ENCODE measurements at regions not wholly inside any gene's neighbourhood (a gene's known extent, or its start where the extent isn't known, plus 50 kb on each side); places are given as distances from the start of the nearest gene placed in this dataset.

DNA sequence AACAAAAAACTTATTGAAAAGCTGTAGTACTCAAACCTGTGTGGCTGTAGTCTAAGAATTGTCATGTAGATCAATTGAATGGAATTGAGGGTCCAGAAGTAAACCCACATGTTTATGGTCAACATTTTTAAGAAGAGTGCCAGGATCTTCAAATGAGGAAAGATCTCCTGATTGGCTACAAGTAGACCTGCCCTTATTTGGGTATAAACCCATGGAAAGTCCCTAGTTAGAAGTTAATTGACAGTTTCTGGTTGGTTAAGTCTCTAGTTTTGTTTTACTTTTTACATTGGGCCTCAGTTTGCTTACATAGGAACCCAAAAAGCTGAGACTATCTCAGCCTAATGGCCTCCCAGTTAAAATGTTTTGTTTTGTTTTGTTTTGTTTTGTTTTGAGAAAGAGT, 91.9 kb upstream of the RESF1 start:
- DNase-seq (ENCODE audit: low spot score), result no peak

DNA sequence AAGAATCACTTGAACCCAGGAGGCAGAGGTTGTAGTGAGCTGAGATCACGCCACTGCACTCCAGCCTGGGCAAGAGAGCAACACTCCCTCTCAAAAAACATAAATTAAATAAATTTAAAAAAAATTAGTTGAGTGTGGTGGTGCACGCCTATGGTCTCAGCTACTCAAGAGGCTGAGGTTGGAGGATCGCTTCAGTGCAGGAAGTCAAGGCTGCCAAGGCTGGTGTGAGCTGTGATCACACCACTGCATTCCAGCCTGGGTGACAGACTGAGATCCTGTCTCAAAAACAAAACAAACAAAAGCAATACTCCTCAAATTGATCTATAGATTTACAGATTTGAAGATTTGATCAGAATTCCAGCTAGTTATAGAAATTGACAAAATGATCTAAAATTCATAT, 92.7 kb upstream of the RESF1 start:
- no peak for DNase-seq (ENCODE audit: low spot score)

DNA sequence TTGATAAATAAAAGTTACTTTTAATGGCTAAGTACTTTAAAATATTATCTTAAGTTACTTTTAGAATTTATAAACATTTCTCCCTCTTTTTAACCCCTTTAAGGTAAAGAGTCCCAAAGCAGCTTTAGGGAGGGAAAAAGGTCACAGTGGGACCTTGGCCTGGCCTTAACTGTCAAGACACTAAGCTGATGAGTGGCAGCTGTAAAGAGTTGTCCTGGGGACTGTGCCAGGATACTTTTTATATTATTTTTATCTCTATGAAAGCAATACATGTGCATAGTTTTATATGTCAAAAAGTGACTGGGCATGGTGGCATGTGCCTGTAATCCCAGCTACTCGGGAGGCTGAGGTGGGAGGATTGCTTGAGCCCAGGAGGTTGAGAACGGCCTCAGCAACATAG, 94.2 kb upstream of the RESF1 start:
- no peak for DNase-seq (ENCODE audit: low spot score)

DNA sequence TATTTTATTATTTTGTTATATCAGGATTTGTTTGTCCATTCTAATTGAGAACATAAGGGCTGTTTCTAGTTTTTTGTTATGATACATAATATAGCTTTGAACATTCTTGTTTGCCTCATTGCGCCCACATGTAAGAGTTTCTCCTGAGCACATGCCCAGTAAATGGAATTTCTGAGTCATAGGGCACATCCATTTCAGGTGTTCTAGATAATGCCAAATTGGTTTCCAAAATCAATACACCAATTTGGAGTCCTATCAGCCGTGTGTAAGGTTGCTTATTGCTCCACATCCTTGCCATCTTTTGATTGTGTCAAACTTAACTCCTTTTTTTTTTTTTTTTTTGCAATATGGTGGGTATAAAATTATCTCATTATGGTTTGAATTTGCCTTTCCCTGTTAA, 97.9 kb upstream of the RESF1 start:
- no peak for DNase-seq (ENCODE audit: low spot score)

DNA sequence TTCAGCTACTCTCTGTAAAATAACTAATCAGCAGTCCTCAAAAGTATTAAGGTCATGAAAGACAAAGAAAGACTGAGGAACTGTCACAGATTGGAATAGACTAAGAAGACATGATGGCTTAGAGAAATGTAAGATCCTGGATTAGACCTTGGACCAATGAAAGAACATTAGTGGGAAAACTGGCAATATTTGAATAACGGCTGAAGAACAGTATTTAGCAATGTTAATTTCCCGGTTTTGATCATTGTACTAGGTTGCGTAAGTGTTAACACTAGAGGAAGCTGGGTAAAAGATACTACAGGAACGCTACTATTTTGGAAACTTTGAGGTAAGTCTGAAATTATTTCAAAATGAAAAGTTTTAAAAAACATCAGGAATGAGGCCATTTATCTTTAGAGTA, 98.8 kb upstream of the RESF1 start:
- DNase-seq (ENCODE audit: low spot score), result no peak

DNA sequence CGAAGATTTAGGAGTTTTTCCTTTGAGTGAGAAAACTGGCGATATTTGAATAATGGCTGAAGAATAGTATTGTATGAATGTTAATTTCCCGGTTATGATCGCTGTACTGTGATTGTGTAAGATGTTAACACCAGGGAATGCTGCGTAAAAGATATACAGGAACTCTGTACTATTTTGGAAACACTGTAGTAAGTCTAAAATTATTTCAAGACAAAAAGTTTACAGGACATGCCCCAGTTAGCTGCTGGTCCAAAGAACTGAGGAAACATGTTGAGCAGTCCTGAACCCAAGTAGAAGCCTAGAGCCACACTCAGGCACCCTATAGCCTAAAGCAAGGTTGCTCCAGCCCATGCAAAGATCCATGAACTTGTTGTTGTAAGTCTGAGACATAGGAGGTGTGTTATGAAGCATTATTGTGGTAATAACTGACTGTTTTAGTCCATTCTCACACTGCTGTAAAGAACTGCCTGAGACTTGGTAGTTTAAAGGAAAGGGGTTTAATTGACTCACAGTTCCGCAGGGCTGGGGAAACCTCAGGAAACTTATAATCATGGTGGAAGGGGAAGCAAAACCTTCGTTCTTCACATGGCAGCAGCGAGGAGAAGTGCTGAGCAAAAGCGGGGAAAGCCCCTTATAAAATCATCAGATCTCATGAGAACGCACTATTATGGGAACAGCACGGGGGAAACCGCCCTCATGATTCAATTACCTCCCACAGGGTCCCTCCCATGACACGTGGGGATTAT, 99.8 kb upstream of the RESF1 start:
- DNase-seq (ENCODE audit: low spot score), result no peak

DNA sequence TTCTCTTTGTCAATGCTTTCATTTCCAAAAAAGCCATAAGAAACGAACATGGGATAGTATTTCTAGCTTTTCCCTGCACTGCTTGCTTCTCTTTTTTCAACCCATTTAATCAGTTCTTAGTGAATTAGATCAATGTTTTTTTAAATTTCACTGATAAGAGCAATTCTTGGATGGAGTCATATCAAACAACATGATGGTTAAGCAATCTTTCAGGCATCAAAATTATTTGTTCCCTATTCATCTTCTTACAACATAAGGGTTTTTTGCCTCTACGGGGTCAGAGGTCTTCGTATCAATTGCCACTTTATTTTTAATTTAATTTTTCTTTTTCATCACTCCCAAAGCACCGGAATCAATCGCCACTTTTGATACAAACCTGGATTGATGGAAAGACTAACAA, 103.8 kb upstream of the RESF1 start:
- no peak for DNase-seq (ENCODE audit: low spot score)

DNA sequence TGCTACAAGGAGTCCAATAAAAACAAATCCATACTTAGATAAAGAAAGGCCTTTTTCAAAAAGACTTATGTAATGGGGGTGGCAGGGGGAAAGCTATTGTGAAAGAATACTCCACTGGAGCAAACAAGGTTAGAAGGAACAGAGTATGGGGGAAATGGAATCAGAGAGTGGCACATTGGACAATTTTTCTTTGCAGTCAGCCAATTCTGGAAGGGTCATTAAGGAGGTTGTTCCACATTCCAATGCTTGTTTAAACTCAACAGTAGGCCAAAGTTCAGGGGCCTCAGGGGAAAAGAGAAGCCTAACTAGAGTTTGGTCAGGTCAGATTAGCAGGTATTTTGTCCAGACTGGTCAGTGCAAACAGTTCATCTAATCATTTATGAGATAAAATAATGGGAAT, 105.2 kb upstream of the RESF1 start:
- DNase-seq (ENCODE audit: low spot score), result no peak

DNA sequence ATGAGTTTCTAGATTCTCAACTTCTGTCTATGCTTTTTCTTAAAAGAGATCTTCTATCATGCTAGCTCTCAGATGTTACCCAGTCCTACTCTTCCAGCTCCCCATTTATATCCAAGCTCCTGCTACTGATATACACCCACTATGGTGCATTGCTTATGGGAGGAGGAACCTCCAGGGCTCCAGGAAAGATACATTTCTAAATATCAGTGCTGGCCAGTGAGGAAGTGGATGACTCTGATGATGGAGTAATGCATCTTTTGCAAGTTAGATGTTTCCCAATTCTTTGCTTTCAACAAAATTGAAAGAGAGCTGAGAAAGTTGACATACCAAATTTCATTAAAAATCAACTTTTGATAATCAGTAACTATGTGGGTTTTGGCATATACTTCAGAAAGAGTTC, 105.7 kb upstream of the RESF1 start:
- no peak for DNase-seq (ENCODE audit: low spot score)

DNA sequence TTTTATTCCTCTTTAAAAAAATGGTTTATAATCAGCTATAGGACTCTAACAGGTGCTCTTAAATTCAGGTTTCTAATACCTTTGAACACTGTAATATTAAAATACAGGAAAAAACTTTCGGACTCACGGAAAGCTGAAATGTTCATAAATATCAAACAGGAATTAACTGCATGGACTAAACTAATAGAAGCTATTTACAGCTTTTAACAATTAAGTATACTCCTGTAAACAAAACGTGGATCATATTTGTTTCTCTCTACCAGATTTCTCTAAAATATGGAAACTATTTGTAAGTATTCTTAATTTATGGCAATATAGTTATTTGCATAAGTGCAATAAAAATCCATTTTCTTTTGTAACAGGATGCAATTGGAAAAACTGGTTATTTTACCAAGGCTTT, 108.9 kb upstream of the RESF1 start:
- no peak for DNase-seq (ENCODE audit: low spot score)

DNA sequence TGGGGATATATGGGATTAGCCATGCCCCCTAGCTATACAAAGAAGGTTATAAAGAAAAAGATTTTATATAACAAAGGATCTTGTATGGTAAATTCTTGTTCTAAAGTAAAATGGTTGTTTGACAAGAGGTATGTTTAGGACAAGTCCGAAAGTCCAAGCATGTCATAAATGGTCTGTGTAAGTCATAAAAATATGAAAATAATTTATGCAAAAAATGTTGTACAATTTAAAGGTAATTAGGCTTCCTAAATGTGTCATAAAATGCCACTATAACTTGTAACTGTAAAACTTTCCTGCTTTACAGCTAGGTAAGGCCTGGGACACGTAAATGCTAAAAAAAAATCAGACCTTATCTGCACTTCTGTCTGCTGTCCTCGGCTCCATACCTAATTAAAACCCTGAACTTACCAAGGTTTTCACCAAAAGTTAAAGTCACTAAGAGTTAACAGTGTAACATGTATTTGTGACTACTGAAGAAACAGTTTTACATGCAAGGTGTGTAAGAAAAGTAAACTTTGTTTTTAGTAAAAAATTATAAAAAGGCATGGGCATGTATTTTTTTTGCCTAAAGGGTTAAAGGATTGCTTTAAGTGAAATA, 110.0 kb upstream of the RESF1 start:
- no peak for DNase-seq (ENCODE audit: low spot score)

DNA sequence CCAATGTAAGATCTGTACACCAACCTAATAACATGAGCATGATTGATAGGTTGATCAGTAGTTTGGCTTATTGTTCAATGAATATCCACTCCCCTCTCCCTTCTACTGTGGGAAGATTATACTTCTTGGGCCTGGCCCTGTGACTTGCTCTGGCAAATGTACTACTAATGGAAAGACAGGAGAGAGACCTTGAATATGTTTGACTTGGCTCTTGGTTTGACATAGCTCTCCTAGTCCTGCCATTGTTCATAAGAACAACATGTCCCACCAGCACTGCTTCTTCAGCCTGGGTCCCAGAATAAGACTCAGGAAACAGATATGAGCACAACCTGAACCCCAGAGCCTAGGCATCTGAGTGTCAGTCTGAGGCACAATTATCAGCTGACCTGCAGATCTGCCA, 112.8 kb upstream of the RESF1 start:
- DNase-seq (ENCODE audit: low spot score), result no peak

DNA sequence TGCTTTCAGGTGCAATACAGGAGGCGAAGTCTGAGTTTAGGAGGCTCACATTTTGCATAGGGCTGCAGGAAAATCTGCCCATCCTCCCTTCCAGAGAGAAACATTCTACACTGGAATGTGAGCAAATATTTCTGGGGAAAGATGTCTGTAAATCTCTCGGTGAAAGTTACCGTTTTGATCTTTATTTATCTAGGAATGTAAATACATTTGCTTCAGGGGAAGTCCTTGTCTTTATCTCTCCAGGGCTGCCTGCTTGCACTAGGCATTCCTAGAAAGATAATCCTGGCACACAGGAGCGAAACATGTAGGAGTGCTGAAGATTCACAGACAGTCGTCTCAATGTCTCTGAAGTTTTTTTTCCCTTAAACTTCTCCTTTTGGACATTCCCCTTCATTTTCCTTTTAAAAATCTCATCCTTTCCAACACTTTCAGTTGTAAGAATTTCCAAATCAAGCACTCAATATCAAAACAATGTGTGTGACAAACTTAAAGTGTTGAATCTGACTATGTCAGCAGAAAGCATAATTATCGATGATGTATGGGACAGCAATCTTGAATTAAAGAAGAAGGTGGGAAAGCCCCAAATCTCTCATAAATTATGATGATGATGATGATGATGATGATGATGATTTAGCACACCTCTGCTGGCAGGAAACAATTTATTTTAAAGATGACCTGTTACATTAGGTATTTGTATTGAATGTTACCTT, 113.4 kb upstream of the RESF1 start:
- DNase-seq (ENCODE audit: low spot score), result no peak

DNA sequence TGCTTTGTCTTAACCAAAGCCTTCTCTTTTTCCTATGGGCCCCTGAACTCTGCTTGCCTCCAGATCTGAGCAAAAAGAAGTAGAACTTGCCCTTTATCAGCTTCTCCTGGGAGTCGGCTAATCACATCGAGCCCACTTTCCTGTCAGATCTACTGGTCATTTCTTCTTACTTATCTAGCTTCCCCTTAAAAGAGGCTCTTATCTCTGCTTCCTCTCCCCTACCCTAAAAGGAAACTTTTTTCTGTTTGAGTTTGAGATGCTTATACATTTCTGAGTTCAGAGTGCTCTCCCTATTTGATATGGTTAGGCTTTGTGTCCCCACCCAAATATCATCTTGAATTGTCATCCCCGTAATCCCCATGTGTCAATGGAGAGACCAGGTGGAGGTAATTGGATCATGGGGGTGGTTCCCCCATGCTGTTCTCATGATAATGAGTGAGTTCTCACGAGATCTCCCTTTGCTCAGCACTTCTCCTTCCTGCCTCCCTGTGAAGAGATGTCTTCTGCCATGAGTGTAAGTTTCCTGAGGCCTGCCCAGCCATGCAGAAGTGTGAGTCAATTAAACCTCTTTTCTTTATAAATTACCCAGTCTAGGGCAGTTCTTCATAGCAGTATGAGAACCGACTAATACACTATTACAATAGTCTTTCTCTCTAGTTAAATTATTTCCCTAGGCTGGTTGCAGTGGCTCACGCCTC, 114.7 kb upstream of the AMN1 start:
- DNase-seq (ENCODE audit: low spot score), result no peak

DNA sequence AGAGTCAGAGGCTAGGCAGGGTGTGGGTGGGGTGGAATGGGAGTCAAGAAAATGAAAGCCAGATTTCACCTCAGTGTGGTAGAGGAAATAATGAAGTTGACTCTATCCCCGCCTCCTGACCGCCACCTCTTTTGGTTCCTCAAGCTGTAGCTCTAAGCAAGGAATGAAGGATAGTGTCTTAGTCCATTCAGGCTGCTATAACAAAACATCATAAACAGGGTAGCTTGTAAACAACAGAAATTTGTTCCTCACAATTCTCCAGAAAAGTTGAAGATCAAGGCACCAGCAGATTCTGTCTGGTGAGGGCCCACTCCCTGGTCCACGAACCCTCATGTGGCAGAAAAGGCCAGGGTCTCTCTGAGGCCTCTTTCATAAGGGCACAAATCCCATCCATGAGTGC, 109.1 kb upstream of the AMN1 start:
- no peak for DNase-seq (ENCODE audit: low spot score)

DNA sequence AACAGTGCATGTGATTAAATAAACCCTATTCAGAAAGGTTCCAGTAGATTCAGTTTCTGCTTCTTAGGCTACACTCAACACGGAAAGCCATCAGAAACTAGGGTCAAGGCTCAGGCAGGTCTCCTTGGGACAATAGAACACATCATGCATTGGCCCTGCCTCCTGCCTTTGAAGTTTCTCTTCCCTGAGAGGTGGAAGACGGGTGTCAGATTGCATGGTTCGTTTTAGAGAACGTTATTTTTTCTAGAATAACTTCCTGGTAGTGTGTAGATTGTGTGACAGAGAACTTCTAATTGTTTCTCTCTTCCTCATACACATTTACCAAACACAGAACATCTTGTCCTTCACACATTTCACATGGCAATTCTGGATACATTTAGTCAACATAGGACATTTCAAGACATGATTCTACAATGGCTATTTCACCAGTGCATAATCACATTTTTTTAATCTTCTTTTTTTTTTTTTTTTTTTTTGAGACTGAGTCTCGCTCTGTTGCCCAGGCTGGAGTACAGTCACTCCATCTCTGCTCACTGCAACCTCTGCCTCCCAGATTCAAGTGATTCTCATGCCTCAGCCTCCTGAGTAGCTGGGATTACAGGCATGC, 106.6 kb upstream of the AMN1 start:
- DNase-seq (ENCODE audit: low spot score), result no peak

DNA sequence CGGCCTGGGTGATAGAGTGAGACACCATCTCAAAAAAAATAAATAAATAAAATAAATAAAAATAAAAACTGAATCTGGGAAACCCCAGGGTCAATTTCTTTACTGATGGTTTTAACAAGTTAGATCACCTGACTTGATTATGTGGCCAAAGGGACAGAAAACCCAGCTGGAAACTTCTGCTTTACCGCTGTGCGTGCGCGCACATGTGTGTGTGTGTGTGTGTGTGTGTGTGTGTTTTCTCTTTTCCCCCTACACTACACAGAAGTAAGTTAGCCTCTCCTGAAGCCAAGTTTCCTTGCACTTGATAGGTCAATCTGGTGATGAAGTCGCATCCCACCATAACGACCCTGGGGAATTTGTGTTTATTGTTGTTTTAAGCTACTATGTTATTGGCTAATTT, 105.3 kb upstream of the AMN1 start:
- DNase-seq (ENCODE audit: low spot score), result no peak

DNA sequence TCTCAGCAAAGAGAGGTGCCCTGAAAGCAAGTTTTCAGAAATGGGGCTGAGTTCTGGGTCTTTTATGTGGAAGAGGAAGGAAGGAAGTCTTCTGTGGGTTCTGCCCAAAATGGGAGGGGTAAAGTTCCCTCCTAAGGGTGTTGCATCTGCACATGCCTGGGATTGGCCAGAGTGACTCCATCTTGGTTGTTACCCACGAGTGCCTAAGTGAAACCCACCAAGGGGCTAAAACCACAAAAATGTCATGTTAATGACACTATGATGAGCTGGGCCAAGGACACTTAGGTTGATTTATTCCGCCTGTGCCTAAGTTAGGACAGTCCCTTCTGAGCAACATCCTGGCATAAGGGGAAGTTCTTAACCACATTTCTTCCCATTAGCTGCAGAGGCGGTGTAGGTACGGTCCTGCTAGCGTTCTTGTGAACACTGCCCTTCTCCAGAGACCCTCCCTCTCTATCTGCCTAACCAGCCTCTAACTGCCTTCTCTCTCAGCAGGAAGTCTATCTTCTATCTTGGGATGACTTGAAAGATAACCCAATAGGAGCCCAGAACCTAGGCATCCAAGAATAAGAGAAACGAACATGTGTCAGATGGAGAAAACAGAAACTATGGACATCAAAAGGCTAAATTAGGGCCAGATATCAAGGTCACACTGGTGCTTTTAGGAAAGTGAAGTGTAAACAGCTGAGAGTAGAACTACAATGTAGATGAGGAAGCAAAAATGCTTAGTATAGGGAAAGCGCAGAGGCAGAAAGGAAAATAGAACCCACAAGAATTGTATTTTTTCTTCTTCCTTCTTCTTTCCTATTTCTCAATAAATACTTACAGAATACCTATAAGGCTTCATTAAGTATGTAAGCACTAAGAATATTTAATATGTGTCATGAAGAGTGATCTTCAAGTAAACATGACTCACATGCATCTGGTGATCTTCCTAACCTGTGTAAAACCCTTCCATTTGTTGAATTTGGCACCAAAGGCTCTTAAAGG, 104.2 kb upstream of the AMN1 start:
- peak; percentile 15 for DNase-seq (ENCODE audit: low spot score)

DNA sequence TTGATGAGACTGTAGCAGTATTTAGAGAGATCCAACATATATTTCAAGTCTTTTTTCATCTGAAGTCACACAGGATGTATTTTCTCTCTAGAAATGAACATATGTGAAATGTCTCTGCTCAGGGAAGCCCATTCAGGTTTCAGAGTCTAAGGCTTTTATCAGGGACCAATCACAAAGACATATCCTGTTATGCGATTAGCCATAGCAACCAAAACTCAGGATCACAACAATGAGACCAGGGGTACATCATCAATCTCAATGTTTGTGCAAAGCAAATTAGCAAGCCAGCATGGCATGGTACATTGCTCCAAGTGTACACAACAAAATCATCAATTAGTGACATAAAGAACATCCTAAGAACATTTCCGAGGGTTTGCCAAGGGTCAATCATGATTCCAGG, 99.2 kb upstream of the AMN1 start:
- DNase-seq (ENCODE audit: low spot score), result no peak

DNA sequence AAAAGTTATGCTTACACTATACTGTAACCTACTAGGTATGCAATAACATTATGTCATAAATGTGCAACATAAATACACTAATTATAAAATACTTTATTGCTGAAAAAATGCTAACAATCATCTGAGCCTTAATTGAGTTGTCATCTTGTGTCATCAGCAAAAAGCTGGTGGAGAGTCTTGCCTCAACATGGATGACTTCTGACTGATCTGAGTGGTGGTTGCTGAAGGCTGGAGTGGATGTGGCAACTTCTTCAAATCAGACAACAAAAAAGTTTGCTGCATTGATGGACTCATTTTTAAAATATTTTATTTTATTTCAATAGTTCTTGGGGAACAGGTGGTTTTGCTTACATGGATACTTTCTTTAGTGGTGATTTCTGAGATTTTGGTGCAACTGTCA, 93.9 kb upstream of the AMN1 start:
- no peak for DNase-seq (ENCODE audit: low spot score)

DNA sequence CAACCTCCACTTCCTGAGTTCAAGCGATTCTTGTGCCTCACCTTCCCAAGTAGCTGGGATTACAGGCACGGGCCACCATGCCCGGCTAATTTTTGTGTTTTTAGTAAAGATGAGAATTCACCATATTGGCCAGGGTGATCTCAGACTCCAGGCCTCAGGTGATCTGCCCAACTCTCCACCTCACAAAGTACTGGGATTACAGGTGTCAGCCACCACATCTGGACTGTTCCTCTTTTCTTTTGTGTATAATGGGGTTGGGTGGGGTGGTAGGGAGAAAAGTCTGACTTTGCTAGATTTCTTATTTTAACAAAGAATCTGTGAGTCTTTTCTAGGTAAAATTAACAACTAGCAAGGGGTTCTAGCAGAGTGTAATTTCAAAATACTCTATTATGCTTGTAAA, 92.7 kb upstream of the AMN1 start:
- DNase-seq (ENCODE audit: low spot score), result no peak
